NCI-H1105 treated with DMSO at 0.1 percent for 48 hours (cell line): ENCODE measurements at regions not wholly inside any gene's neighbourhood (a gene's known extent, or its start where the extent isn't known, plus 50 kb on each side); places are given as distances from the start of the nearest gene placed in this dataset.
"Not testable (repeated sequence)": the region's sequence is repeated elsewhere in the genome, so short reads cannot be mapped to it uniquely, and the experiment has no call there.

Experiments used
- DNase-seq: peaks from one replicate; lab custom pipeline; 2025; lab: John Stamatoyannopoulos, UW

DNA sequence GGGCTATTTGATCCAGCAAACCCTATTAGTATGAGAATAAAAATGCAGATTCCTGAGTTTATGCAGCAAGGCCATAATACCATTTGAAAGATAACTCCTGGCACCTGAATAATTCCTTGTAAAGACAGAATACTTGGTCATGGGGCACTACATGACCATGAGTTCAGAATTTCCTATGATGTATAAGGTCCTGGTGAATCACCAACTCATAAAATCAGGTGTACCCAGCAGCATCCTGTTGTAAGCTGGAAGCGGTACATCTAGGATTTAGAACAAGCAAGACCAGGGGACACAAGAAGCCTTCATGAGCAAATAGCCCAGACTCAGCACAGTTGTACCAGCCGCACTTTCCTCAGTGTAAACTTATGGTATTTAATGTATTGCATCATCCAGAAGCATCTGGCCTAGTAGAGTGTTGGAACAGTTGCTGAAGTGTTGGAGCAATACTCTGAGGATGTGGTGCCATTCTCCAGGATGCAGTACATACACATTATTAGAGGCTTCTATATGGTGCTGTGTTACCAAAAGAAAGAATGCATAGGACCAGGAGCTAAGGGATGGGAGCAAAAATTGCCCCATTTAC lies 233.4 kb downstream of the SQOR start:
- no peak for DNase-seq

DNA sequence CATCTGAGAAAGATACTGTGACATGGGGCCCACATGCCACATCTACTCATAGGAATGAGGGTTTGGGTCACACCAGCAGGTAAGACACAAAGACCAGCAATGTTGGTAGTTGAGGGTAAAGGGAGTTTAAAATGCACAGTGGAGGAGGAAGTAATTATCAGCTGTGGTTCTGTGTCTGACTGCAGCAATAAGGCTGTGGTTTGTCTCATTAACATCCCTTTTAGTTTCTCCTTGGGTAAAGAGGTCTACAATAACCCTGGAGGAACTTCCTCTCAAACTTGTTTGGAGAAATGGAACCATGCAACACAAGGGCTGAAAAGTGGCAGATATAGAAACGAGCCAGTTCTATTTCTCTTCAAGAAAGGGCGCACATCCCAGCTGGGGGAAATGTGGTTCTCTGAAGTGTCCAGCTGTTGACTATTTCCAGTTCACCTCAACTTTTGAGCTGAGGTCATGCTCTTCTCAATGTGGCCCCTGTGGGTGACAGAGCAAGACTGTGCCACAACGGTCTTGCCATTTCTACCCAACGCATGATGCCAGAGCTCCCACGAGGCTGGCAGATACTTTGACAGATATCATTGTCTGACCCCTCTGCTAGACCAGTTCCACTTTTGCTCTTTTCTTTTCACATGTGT lies 234.3 kb downstream of the SQOR start:
- DNase-seq, result no peak

DNA sequence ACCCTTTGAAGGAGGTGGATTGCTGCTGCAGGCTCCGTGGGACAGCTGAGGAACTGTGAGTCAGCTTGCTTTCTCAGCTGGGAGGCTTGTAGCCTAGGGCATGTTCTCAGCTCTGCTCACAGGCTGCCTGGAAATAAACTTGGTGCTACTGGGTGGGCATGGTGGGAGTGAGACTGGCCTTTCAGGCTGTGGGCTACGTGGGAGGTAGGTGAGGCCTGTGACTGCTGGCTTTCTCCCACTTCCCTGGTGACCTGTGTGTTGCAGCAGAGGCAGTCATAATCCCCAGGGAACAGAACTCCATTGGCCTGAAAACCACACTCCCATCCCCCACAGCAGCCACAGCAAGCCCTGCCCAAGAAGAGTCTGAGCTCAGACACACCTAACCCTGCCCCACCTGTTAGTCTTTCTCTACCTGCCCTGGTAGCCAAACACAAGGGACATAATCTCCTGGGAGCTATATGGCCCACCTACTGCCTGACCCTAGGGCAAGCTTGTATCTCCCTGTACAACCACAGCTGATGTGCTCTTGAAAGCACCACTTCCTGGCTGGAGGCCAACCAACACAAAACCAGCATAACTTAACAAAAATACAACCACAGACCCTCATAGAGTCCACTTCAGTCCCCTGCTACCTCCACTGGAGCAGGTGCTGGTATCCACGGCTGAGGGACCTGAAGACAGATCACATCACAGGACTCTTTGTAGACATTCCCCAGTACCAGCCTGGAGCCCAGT lies 236.5 kb downstream of the SQOR start:
- no peak for DNase-seq

DNA sequence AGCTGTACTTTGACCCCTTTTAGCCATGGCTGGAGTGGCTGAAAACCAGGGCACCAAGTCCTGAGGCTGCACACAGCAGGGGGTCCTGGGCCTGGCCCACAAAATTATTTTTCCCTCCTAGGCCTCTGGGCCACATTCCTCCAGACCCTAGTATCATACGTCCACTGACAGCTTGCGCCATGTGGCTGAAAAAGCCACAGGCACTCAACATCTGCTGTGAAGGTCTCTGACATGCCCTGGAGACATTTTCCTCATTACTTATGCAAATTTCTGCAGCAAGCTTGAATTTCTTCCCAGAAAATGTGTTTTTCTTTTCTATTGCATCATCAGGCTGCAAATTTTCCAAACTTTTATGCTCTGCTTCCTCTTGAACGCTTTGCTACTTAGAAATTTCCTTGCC lies 239.0 kb downstream of the SQOR start:
- no peak for DNase-seq

DNA sequence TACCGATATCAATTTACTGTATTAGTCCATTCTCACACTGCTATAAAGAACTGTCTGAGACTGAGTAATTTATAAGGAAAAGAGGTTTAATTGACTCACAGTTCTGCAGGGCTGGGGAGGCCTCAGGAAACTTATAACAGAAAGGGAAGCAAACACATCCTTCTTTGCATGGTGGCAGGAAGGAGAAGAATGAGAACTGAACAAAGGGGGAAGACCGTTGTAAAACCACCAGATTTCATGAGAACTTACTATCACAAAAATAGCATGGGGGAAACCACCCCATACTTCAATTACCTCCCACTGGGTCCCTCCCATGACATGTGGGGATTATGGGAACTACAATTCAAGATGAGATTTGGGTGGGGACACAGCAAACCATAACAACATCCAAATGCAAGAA lies 239.7 kb downstream of the SQOR start:
- not testable (repeated sequence) for DNase-seq

DNA sequence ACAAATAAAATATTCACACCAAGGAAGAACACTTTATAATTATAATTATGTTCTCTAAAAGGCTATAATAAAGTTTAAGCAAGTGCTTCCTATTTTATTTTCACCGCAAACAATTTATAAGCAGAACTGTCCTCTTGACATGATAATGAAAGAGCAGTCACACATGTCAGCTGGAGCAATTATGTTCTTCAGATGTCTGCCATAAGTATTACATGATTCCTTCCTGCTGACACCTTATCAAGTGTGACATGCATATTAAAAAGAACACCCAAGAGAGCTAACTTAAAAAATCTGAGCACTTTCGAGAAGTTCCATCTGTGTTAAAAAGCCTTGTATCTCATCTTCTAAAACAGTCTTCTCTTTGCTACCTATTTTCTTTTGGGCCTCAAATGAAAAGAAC lies 249.5 kb downstream of the SQOR start:
- DNase-seq, result peak; percentile 21

DNA sequence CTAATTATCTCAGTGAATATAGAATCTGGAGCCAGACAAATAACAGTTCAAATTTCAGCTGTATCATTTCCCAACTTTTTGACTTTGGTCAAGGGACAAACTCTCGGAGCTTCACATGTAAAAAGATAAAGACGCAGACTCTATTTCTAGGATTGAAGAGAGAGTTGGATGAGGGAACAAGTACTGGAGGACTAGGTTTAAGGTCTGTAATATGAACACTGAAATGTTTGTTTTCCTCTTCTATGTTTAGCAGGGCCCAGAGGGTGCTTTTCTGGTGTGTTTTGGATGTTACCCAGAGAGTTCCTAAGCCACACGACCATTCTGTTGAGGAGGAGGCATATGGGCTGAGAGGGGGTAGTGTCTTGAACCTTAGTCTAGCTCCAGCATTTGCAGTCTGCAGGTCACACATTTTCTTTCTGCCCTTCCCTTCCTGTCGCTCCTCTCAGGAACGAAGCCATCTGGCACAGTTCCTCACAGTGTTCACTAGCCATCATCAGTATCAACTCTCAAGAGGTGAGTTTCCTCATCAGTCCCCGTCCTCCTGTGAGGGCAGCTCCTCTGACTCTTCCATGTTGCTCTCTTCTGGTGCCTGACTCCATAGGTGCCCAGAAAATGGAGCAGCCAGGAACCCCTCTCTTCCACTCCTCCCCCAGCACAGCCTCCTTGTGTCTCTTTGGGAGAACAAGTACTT lies 250.1 kb downstream of the SQOR start:
- no peak for DNase-seq

DNA sequence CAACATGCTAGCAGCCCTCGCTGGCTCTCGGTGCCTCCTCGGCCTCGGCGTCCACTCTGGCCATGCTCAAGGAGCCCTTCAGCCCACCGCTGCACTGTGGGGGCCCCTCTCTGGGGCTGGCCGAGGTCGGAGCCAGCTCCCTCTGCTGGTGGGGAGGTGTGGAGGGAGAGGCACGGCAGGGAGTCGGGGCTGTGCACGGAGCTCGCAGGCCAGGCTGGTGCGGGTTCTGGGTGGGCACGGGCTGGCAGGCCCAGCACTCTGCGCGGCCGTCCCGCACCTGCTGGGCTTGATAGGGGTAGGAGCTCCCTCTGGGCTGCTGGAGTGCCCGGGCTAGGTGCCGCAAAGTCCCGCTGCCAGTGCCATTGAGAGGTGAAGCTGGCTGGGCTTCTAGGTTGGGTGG lies 251.0 kb downstream of the SQOR start:
- no peak for DNase-seq

DNA sequence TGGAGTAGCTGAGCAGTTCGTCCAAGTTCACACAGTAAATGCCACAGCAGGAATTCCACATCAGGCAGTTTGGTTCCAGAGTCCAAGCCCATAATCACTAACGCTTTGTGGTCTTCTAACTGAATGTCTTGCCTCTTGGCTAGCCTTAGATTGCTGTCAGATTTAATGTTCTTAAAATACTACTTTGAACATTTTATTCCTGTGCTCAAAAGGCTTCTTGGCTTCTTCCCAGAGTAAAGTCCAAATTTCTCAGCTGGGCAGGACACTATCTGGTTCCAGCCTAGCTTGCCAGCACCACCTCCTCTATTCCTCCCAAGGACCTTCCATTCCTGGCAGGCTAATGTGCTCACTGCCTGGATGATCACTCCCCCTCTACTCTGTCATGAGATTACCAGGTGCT lies 256.9 kb downstream of the SQOR start:
- no peak for DNase-seq

DNA sequence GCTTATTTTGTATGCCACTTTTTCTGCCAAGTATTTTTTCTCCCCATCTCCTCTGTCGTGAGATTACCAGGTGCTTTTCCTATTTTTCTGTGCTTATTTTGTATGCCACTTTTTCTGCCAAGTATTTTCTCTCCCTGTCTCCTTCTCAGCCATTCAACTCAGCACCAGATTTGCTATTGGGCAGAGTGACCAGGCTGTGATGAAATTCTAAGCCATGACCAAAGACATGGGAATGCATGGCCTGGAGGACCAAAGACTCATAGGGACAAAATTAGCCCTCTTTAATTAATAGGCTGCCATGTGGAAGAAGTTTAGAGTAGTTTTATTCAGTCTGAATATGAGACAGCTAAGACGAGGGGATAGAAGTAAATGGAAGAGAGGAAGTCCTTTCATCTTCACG lies 257.4 kb downstream of the SQOR start:
- no peak for DNase-seq

DNA sequence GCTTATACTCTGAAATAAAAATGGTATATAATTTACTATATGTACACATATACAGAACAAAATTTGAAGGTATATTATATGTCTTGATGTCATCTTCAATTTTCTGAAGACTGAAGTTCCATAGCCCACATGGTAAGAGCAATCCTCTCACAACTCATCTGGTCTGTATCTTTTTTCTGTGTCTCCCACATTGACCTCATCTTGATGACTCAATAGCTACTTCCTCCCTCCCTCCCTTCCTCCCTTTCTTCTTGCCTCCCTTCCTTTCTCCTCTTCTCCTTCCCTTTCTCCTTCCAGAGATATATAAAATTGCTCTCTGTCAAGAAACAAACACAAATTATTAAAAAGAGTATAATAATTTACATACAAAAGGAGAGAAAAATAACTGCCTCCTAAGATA lies 268.5 kb downstream of the SQOR start:
- DNase-seq, result no peak

DNA sequence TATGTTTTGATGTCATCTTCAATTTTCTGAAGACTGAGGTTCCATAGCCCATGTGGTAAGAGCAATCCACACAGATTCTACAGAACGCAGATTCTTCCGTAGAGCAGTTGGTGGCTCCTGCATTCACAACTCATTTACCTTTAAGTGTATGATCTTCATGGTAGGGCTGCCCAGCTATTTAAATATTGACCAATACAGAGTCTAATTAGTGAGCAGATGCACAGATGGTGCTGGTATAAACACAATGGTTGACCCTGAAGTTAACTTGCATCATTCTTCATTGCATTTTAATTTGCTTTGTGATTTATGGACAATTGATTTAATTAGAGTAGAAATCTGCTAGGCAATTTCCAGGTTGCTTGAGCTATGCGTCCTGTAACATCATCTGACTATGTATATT lies 269.2 kb downstream of the SQOR start:
- DNase-seq, result no peak

DNA sequence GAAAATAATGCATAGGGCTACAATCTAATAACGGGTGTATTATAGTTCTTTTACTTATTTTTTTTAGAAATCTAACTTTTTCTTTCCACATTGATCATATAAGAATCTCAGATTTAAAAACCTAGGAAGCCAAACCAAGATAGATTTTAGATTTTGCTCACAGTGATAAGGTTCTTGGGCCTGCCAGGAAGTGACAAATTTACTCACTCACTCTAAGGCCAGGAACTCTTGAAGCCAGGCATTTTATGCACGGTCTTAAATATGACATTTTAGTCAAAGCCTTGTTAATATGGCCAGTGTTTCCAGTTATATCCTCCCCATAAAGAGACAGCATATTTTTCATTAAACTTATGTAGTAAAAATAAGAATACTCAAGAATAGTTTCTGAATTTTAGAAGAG lies 271.4 kb downstream of the SQOR start:
- no peak for DNase-seq

DNA sequence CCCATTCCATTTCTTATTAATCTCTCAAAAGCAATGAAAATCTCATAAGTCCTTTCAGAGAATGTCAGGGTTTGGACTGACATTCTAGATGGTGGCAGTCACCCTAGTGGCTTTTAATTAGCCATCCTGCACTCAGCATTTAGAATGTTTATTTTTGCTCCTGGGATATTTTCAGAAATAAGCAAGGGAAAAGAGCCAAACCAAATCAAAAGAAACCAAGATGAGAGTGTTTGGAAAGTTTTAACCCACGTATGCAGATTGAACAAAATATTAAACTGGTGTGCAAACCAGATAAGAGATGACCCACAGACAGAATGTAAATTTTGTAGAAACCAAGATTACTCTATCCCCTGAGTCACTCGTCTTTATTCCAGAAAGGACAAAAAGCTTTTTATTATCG lies 275.8 kb downstream of the SQOR start:
- DNase-seq, result no peak

DNA sequence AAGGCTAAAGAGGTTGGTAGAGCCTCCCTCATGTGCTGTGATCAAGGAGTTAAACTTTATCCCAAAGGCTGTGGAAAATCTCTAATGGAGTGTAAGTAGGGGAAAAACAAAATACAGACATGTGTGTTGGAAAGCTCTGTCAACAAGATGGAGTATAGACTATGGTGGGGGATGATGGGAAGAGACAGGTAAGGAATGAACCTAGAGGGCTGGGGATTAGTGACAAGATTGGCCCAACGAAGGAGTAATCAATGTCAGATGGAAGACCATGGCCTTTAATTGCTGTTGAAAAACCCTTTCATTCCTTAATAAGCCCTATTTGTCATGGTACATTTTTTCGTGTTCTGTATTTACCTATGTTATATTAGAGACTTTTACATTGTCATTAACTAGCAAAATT lies 278.6 kb downstream of the SQOR start:
- no peak for DNase-seq

DNA sequence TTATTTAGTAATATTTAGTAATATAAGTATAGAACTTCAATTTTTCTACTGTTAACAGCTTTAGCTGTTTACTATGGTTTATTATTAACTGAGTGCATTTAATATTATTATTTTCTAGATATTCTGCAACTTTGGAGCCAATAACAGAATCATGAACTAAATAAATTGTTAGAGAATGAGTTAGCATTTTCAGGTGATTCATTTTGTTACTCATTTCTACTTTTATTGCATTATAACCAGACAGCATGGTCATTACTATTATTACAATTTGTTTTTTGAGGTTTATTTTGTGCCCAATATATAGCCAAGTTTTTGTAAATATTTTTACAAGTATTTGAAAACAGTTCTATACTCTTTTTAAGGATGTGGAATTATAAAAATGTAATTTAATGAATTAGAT lies 279.6 kb downstream of the SQOR start:
- no peak for DNase-seq

DNA sequence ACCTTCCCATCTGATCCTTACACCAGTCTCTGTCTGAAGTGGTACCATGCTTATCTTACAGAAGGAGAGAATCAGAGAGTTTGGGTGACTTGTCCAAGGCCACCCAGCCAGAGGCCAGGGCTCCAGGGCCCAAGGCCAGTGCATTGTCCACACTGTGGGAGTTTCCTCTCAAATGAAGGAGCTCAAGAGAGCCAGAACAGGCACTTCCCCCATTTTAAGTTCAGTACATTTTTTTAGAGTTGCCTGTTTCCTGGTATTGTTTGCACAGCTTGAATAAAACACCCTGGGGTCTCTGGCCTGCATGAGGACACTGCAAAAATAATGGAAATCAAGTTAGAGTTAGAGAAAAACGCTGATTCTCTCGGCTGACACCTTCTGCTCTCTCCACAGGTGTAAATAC lies 284.0 kb downstream of the SQOR start:
- DNase-seq, result no peak

DNA sequence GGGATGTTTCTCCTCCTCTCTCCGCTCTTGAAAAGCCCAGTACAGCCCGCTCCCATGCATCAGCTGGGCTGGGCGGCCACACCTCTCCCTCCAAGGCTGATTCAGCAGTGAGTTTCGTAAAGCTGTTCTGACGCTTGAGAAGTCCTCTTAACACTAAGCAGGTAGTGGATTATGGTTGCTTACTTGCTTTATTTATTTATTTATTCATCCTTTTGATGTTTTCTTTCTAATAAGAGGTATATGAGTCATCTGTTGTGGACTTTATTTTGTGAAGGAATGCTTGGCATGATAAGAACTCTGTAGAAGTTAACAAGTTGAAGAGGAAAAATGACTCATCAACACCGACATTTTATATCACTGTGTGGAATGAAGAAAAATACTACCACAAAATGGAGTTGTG lies 285.0 kb downstream of the SQOR start:
- no peak for DNase-seq

DNA sequence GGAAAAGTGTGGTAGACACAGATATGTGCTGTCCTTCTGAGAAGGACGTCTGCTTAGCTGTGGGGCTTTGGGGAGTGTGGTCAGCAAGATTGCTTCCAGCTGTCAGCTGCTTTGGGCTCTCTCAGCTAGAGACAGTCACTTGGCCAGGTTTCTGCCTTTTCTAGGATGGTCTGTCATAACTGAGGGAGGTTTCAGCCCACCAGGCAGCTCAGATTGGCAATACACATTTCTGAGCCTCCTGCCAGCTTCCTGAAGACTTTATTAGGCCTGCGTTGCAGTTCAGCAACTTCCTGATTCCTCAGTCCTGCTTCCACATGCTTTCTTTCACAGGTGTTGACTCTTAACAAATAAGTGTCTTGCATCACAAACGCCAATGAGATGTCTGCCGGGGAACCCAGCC lies 286.5 kb downstream of the SQOR start:
- no peak for DNase-seq

DNA sequence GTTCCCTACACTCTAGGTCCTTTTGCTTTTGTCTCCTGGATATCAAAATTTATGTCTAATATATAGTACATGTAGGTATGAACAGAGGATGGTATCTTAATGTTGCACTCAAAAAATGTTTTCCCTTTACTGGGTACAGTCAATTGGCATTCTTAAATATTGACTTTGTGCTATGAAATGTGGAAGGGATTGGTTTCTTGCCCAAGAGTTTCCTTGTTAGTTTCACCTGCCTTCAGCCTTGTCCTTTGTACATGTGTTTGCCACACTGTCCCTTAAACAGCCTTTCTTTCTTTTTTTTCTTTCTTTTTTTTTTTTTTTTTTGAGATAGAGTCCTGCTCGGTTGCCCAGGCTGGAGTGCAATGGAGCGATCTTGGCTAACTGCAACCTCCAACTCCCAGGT lies 287.1 kb downstream of the SQOR start:
- no peak for DNase-seq

DNA sequence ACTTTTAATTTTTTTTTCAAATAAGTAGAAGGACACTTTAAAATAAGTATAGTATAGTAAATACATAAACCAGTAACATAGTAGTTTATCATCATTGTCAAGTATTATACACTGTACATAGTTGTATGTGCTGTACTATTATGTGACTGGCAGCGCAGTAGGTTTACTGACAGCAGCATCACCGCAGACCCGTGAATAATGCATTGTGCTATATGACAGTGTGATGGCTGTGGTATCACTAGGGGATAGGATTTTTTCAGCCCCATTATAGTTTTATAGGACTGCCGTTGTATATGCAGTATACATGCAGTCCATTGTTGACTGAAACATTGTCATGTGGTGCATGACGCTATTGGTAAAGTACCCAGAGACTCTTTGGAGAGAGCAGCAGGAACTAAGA lies 306.5 kb downstream of the SQOR start:
- no peak for DNase-seq

DNA sequence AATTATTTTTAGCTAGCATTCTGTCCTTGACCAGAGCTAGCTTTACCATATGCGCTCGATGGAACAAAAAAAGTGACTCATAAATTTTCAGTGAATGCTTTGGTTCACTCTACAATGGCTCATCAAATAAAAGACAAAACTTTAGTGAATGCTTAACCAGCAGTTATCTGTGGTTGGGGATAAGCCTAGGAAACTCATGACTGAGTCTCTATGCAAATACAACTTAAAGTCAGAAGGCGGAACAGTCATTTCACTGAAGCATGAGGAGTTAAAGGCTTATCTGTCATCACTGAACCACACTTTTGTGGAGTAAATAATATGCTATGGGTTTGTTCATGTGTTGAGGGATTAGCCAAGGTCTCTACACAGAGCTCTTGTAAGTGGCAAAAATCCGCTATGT lies 308.4 kb downstream of the SQOR start:
- no peak for DNase-seq

DNA sequence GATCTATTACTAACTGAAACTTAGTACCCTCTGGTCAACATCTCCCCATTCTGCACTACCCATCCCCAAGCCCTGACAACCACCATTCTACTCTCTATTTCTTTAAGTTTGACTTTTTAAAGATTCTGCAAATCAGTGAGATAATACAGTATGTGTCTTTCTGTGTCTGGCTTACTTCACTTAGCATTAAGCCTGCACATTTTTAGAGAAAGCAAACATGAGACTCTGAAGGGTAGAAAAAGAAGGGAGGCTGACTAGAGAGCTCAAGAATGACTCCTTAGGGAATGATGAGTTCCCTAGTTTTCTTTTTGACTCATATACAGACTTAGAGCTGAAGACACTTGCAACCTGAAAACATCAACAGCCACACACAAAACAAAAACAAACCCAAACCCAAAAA lies 311.3 kb downstream of the SQOR start:
- DNase-seq, result no peak
